ENCODE measurements at regions not wholly inside any gene's neighbourhood (a gene's known extent, or its start where the extent isn't known, plus 50 kb on each side); places are given as distances from the start of the nearest gene placed in this dataset.
"Not testable (repeated sequence)": the region's sequence is repeated elsewhere in the genome, so short reads cannot be mapped to it uniquely, and the experiment has no call there.

GRCh38 chr3:64435023-64435422 is 209.8 kb upstream of the PRICKLE2 start:
- not testable (repeated sequence) for DNase-seq

DNA sequence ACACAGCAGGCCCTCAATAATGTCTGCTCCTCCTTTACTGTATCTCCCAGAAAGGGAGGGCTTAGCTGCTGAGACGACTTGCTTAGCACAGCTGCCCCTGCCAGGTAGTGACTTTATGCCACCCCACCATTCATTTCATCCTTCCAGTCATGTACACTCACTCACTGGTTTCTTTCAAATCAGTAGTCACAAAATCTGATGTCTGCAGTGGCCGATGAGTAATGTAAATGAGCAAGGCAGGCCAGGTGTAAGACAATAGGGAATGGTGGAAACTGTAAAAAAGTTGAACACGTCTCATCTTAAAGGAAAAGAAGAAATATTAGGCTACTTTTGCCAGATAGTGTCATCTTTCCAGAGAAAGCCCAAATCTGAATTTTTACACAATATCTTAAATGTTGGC is 207.6 kb upstream of the PRICKLE2 start:
- DNase-seq = no peak

GRCh38 chr3:64431526-64432091 is 206.3 kb upstream of the PRICKLE2 start:
- no peak for DNase-seq

DNA sequence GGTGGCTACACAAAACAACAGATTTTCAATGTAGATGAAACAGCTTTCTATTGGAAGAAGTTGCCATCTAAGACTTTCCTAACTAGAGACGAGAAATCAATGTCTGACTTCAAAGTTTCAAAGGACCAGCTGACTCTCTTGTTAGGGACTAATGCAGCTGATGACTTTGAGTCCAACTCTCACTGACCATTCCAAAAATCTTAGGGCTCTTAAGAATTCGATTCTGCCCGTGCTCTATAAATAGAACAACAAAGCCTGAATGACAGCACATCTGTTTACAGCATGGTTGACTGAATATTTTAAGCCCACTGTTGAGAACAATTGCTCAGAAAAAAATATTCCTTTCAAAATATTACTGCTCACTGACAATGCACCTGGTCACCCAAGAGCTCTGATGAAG is 202.4 kb upstream of the PRICKLE2 start:
- DNase-seq = no peak

DNA sequence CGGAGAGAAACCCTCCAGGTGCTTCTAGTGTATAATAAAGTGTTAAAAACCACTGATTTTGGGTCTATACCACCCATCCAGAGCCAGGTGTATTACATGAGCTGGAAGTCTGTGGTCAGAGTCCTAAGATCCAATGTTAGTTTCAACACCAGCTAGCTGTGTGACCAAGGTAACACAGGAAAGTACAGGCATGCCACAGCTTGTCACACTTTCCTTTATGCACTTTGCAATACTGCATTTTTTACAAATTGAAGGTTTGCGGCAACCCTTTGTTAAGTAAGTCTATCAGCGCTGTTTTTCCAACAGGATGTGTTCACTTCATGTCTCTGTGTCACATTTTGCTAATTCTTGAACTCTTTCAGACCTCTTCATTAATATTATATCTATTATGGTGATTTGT is 201.3 kb upstream of the PRICKLE2 start:
- DNase-seq = no peak

DNA sequence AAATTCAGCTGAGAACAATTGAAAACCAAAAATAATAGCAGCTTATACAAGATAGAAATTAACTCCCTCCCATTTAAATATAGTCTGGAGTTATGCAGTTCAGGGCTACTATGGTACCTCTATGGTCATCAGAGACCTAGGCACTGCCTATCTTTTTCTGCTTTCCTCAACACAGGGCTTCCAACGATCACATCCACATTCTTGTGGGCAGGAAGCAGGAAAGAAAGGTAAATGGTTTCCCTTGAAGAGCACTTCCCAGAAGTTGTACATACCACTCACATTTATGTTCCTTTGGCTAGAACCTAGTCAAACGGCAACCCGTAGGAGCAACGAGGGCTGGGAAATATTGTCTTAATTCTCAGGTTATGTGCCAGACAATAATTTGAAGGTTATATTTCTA is 197.7 kb upstream of the PRICKLE2 start:
- DNase-seq = no peak

- DNase-seq = no peak
Observed at GRCh38 chr3:64422192-64422591, 196.9 kb upstream of the PRICKLE2 start.

- peak; percentile 40 for DNase-seq
Observed at GRCh38 chr3:64417816-64418215, 192.6 kb upstream of the PRICKLE2 start.

GRCh38 chr3:64414043-64414442 is 188.8 kb upstream of the PRICKLE2 start:
- DNase-seq = no peak

GRCh38 chr3:64411101-64411500 is 185.8 kb upstream of the PRICKLE2 start:
- DNase-seq = no peak

DNA sequence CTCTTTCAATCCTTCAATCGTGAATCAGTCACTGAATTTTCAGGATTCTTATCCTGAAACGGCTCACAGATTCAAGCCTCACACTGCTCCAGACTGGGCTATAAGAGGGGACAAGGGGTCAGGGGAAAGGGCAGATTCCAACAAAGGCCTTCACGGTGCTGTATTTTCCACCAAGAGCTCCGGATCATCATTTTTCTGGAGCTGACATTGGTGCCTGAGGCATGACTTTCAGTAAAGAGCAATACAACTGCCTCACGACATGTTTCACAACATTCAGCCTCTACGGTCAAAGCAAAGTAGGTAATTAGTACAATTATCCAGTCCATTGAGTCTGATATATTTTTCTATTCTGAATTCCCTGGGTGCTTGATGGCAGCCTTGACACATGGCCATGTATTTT is 185.0 kb upstream of the PRICKLE2 start:
- DNase-seq = no peak

DNA sequence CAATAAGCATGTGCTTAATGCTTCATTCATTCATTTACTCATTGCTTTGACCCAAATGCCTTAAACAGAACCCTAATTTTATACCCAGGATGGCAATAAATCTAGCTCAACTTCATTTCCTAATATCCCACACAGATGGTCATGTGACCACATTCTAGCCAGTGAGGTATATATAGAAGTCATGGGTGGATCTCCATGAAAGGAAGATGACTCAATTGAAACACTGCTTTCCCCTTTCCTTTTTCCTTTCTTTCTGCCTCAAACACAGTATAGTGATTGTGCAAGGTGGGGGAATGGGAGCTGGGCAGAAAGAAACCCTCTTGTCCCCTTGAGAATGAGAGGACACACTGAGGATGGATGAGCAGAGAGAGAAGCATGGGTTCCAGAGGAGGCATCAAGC is 183.5 kb upstream of the PRICKLE2 start:
- DNase-seq = peak; percentile 12

- DNase-seq = no peak
Observed at GRCh38 chr3:64406271-64406670, 181.0 kb upstream of the PRICKLE2 start.

DNA sequence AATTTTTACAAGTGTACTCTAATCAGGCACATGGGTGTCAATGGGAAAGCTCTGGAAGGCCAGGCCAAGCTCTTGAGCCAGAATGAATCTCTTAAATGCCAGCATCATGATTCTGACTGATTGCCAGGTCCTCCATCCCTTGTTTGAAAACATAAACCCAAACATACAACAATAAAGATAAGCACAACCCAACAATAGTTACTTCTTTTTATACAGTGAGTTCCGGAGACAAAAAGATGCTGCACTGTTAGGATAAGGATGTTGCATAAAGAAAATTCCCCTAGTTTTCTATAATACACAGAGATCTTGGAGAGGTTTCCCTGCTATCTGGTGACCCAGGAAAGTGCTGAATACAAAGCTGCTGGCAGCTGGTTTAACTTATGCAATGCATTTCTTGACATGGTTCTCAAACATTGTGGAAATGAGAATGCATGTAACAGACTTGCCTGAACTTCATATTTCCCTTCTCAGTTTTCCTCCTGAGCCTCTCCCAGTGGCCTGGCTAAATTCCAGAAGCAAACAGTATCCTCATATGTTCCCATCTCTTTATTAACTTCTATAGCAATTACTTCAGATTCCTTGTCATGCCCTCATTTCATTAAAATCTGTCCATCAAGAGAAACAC is 180.1 kb upstream of the PRICKLE2 start:
- no peak for DNase-seq

GRCh38 chr3:64400706-64401105 is 175.4 kb upstream of the PRICKLE2 start:
- DNase-seq = no peak

DNA sequence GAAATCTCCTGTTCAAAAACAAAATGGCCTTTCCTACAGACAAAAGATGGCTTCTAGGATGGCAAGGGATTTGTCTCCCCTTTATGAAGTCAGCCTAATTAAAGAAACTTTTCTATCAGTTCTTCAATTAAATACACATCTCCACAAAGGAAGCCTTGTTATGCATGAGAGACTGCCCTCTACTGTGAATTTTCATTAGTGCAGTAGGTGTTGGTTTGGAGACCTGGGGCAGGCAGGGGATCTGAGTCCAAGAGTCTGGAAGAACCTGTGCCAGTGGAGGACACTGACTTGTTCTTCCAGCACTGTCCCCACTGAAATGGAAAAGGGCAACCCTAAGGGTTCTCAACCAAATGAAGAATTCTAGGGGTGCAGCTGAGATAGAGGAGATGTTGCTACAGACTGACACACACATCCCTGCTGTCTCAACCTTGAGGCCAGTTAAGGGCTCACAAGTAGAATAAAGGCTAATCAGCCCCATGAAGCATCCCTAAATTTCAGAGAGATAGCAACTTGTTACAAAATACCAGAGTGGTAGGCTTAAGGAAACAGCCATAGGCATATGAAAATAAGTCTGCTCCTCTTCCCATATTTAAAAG is 174.0 kb upstream of the PRICKLE2 start:
- peak; percentile 68 for DNase-seq

DNA sequence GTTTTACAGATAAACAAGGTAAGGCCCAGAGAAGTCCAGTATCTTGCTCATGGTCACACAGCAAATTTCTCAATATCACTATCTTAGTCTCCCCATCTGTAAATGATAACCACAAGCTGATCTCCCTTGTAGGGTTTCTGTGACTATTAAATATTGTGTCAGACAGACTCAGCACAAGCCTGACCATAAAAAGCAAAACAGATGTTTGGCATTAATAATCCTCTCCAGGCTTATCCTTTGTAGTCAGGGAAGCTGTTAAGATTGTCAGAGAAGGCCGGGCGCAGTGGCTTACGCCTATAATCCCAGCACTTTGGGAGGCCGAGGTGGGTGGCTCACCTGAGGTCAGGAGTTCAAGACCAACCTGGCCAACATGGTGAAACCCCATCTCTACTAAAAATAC is 173.2 kb upstream of the PRICKLE2 start:
- DNase-seq = peak; percentile 28

- DNase-seq = no peak
Observed at GRCh38 chr3:64398006-64398405, 172.7 kb upstream of the PRICKLE2 start.

DNA sequence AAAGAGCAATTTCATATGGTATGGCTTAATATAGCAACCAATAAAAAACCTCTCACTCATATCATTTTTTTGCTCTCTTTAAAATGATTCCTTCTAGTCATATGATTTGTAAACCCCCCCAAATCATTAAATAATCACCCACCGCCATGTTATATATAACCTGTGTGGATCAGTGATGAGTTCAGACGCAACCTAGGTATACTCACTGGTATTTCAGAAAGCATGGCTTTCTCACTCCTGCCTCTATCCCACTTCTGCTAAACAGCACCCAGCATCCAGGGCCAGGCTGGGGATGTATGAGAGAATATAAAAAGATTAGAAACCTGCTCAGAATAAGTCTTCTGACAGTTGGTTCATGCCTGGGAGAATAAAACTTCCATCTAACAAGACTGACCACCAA is 172.3 kb upstream of the PRICKLE2 start:
- DNase-seq = no peak

GRCh38 chr3:64395490-64395889 is 170.2 kb upstream of the PRICKLE2 start:
- DNase-seq = no peak

DNA sequence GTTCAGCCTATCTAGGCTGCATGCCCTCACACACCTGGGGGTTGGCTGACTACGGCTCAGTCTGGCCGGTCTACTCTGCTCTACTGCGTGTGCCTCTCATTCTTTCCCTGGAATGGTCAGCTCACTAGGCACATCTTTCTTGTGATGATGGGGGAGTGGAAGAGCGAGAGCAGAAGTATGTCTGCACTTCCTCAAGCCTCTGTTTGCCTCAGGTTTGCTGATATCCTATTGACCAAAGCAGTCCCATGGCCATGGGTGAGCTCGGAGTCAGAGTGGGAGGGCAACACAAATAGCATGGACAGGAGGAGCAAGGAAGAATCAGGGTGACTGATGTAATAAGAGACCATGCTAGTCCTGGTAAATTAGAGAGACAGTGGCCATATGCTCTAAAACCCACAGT is 167.9 kb upstream of the PRICKLE2 start:
- no peak for DNase-seq

DNA sequence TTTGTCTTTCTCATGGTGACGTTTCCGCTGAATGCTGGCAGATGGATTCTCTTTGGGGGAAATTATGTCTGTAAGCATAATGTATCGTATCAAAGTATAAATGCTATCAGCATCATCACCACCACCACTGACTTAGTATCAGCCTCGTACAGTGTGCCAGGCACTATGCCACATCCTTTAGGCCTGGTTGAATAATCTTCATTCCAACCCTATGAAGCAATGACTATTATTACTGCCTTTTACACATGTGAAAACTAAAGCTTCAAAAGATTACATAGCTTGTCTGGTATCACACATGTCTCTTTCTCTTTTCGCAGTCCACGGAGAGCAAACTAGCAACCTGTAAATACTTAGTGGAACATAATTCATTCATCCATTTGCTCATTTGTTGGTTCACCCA is 166.7 kb upstream of the PRICKLE2 start:
- DNase-seq = peak; percentile 40

- DNase-seq = no peak
Observed at GRCh38 chr3:64390893-64391292, 165.6 kb upstream of the PRICKLE2 start.

- no peak for DNase-seq
Observed at GRCh38 chr3:64388886-64389285, 163.6 kb upstream of the PRICKLE2 start.

- DNase-seq = no peak
Observed at GRCh38 chr3:64387688-64388087, 162.4 kb upstream of the PRICKLE2 start.
